Neural progenitor cell (in vitro differentiated cells): ENCODE measurements at regions not wholly inside any gene's neighbourhood (a gene's known extent, or its start where the extent isn't known, plus 50 kb on each side); places are given as distances from the start of the nearest gene placed in this dataset.

Experiments used
- EZH2 ChIP-seq: fragments of 200-600 bp; sonication (generic); IDR thresholded peaks from 2 replicates; pipeline ENCODE4 v1.6.1; 2017; ENCODE audit warnings: antibody characterized with exemption, mild to moderate bottlenecking, moderate library complexity
- EZH2phosphoT487 ChIP-seq: fragments of 200-600 bp; sonication (generic); IDR thresholded peaks from 2 replicates; pipeline ENCODE4 v1.6.1; 2017; ENCODE audit warnings: antibody characterized with exemption
- TF ChIP-seq, protein P1 (sequence below): fragments of 200-600 bp; sonication (generic); IDR thresholded peaks from 2 replicates; pipeline ENCODE4 v1.5.1; 2017; ENCODE audit warnings: antibody characterized with exemption, mild to moderate bottlenecking

DNA sequence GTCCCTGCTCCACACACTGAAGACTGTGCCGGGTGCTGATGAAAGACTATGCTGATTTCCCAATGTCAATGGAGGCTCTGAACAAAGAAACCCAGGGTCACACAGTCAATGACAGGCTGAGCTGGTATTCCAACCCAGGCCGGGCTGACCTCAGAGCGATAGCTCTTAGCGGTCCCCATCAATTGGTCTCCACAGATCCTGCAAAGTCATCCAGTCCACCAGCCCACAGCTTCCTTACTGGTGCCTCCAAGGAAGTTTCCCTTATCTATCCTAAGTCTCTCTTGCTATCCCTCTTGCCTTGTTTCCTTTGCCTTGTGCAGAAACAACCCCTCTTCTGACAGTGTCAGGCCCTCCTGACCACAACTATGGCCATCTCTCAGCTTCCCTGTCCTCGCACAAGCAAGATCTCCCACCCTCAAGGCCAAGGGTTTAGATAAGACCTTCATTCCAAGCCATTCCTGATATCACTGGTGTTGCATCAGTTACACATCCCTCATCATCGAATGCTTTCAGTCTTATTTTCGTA is 52.7 kb upstream of the KSR1 start:
- TF ChIP-seq, protein P1, sequence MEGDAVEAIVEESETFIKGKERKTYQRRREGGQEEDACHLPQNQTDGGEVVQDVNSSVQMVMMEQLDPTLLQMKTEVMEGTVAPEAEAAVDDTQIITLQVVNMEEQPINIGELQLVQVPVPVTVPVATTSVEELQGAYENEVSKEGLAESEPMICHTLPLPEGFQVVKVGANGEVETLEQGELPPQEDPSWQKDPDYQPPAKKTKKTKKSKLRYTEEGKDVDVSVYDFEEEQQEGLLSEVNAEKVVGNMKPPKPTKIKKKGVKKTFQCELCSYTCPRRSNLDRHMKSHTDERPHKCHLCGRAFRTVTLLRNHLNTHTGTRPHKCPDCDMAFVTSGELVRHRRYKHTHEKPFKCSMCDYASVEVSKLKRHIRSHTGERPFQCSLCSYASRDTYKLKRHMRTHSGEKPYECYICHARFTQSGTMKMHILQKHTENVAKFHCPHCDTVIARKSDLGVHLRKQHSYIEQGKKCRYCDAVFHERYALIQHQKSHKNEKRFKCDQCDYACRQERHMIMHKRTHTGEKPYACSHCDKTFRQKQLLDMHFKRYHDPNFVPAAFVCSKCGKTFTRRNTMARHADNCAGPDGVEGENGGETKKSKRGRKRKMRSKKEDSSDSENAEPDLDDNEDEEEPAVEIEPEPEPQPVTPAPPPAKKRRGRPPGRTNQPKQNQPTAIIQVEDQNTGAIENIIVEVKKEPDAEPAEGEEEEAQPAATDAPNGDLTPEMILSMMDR: no peak
- TF ChIP-seq EZH2 (no peak), EZH2phosphoT487 (no peak)
